ENCODE measurements at regions not wholly inside any gene's neighbourhood (a gene's known extent, or its start where the extent isn't known, plus 50 kb on each side); places are given as distances from the start of the nearest gene placed in this dataset.

DNA sequence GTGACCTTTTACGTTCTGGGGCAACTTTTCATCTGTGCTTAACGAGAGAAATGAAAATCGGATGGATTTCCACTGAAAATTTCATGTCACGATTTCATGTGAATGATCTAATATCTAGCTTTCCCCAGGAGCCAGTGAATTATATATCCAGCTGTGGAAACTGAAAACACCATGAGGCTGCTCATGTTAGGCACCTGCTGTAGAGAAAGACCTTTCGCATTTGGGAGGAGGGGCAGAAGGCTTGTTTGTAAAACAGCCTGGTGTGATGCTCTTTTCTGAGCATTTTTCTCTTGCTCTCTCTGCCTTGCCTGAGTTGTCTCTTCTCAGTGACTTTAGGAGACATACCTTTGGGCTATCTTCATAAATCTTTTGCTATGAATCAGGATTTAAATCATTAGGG, 84.6 kb upstream of the CYP1B1 start:
- no peak overlapping the region for H3K23ac ChIP-seq (ENCODE audit: low read depth, low read length, poor library complexity)
- no peak overlapping the region for H3K27ac ChIP-seq (replicated peaks; ENCODE audit: low read length)
- no peak overlapping the region for H4K8ac ChIP-seq (ENCODE audit: low read depth, low read length)
- H2BK5ac ChIP-seq (ENCODE audit: low read length), result no peak overlapping the region
- WGBS, 2 donors (ENCODE audit: extremely low coverage in 2 of 2, insufficient read length in 2 of 2, insufficient replicate concordance in 1 of 2), result no CpG with 5 or more reads among the region's 5 CpGs
- H3K9me3 ChIP-seq (replicated peaks in 1 of 2; ENCODE audit: control insufficient read depth in 2 of 2, insufficient read depth in 1 of 2, low read depth in 1 of 2, low read length in 2 of 2), result no peaks in the 10 kb centered on the region
- H3K4ac ChIP-seq (ENCODE audit: low read length), result no peak overlapping the region
- H3K79me1 ChIP-seq (ENCODE audit: low read depth, low read length), result no peaks in the 10 kb centered on the region
- H3K4me1 ChIP-seq (ENCODE audit: control insufficient read depth in 2 of 2, insufficient read depth in 1 of 2, low read depth in 1 of 2, low read length in 2 of 2), result peaks cover 0 to 4% of the 10 kb centered on the region in 2 donors
- H3K4me3 ChIP-seq (ENCODE audit: low read length in 2 of 2), result no peak overlapping the region
- no peak overlapping the region for H3K18ac ChIP-seq (ENCODE audit: low read length)
- no peak for DNase-seq (ENCODE audit: low spot score)
- H2BK12ac ChIP-seq (ENCODE audit: low read length), result no peak overlapping the region
- H4K91ac ChIP-seq (ENCODE audit: low read depth, low read length, poor library complexity), result no peak overlapping the region
- no peak overlapping the region for H2AFZ ChIP-seq (ENCODE audit: low read length)
- no peaks in the 10 kb centered on the region for H3K27me3 ChIP-seq (ENCODE audit: control insufficient read depth in 3 of 3, insufficient read depth in 3 of 3, low read depth in 1 of 3, low read length in 3 of 3)
- H2BK120ac ChIP-seq (ENCODE audit: low read depth, low read length), result no peak overlapping the region
- no peaks in the 10 kb centered on the region for H3K36me3 ChIP-seq (replicated peaks in 1 of 2; ENCODE audit: control insufficient read depth in 2 of 2, insufficient read depth in 2 of 2, low read length in 2 of 2)
- no peak overlapping the region for H3K4me2 ChIP-seq (ENCODE audit: insufficient read depth, low read length, poor library complexity, severe bottlenecking)
- no peak overlapping the region for H3K14ac ChIP-seq (ENCODE audit: low read length)
- H3K9ac ChIP-seq (ENCODE audit: low read depth, low read length, poor library complexity), result no peak overlapping the region
- no peak overlapping the region for H2AK5ac ChIP-seq (ENCODE audit: low read depth, low read length)
- H2BK15ac ChIP-seq (ENCODE audit: low read length), result no peak overlapping the region

GRCh38 chr2:38159597-38159996, 83.6 kb upstream of the CYP1B1 start:
- no peak overlapping the region for H3K18ac ChIP-seq (ENCODE audit: low read length)
- H3K4me2 ChIP-seq (ENCODE audit: insufficient read depth, low read length, poor library complexity, severe bottlenecking), result no peak overlapping the region
- no peak overlapping the region for H3K4me3 ChIP-seq (ENCODE audit: low read length in 2 of 2)
- H3K27me3 ChIP-seq (ENCODE audit: control insufficient read depth in 3 of 3, insufficient read depth in 3 of 3, low read depth in 1 of 3, low read length in 3 of 3), result no peaks in the 10 kb centered on the region
- H3K36me3 ChIP-seq (replicated peaks in 1 of 2; ENCODE audit: control insufficient read depth in 2 of 2, insufficient read depth in 2 of 2, low read length in 2 of 2), result no peaks in the 10 kb centered on the region
- WGBS, 2 donors (ENCODE audit: extremely low coverage in 2 of 2, insufficient read length in 2 of 2, insufficient replicate concordance in 1 of 2), result no CpG with 5 or more reads among the region's 3 CpGs
- no peak overlapping the region for H2BK12ac ChIP-seq (ENCODE audit: low read length)
- H2AK5ac ChIP-seq (ENCODE audit: low read depth, low read length), result no peak overlapping the region
- no peak overlapping the region for H3K4ac ChIP-seq (ENCODE audit: low read length)
- H3K14ac ChIP-seq (ENCODE audit: low read length), result no peak overlapping the region
- no peaks in the 10 kb centered on the region for H3K4me1 ChIP-seq (ENCODE audit: control insufficient read depth in 2 of 2, insufficient read depth in 1 of 2, low read depth in 1 of 2, low read length in 2 of 2)
- no peak overlapping the region for H4K8ac ChIP-seq (ENCODE audit: low read depth, low read length)
- H3K23ac ChIP-seq (ENCODE audit: low read depth, low read length, poor library complexity), result no peak overlapping the region
- no peak overlapping the region for H2BK120ac ChIP-seq (ENCODE audit: low read depth, low read length)
- H3K9me3 ChIP-seq (replicated peaks in 1 of 2; ENCODE audit: control insufficient read depth in 2 of 2, insufficient read depth in 1 of 2, low read depth in 1 of 2, low read length in 2 of 2), result no peaks in the 10 kb centered on the region
- no peaks in the 10 kb centered on the region for H3K79me1 ChIP-seq (ENCODE audit: low read depth, low read length)
- no peak overlapping the region for H3K9ac ChIP-seq (ENCODE audit: low read depth, low read length, poor library complexity)
- H2BK5ac ChIP-seq (ENCODE audit: low read length), result no peak overlapping the region
- H4K91ac ChIP-seq (ENCODE audit: low read depth, low read length, poor library complexity), result no peak overlapping the region
- H2AFZ ChIP-seq (ENCODE audit: low read length), result no peak overlapping the region
- H2BK15ac ChIP-seq (ENCODE audit: low read length), result no peak overlapping the region
- no peak overlapping the region for H3K27ac ChIP-seq (replicated peaks; ENCODE audit: low read length)
- no peak for DNase-seq (ENCODE audit: low spot score)

- Histone ChIP-seq H3K4me1 (ENCODE audit: control insufficient read depth in 2 of 2, insufficient read depth in 1 of 2, low read depth in 1 of 2, low read length in 2 of 2) (no peaks in the 10 kb centered on the region), H2BK5ac (ENCODE audit: low read length) (no peak overlapping the region), H3K4me2 (ENCODE audit: insufficient read depth, low read length, poor library complexity, severe bottlenecking) (no peak overlapping the region), H4K8ac (ENCODE audit: low read depth, low read length) (no peak overlapping the region), H3K23ac (ENCODE audit: low read depth, low read length, poor library complexity) (no peak overlapping the region), H2AFZ (ENCODE audit: low read length) (no peak overlapping the region), H2BK15ac (ENCODE audit: low read length) (no peak overlapping the region), H3K27me3 (ENCODE audit: control insufficient read depth in 3 of 3, insufficient read depth in 3 of 3, low read depth in 1 of 3, low read length in 3 of 3) (no peaks in the 10 kb centered on the region), H2AK5ac (ENCODE audit: low read depth, low read length) (no peak overlapping the region), H2BK12ac (ENCODE audit: low read length) (no peak overlapping the region), H3K9ac (ENCODE audit: low read depth, low read length, poor library complexity) (no peak overlapping the region), H3K79me1 (ENCODE audit: low read depth, low read length) (no peaks in the 10 kb centered on the region), H2BK120ac (ENCODE audit: low read depth, low read length) (no peak overlapping the region), H3K18ac (ENCODE audit: low read length) (no peak overlapping the region), H3K9me3 (replicated peaks in 1 of 2; ENCODE audit: control insufficient read depth in 2 of 2, insufficient read depth in 1 of 2, low read depth in 1 of 2, low read length in 2 of 2) (no peaks in the 10 kb centered on the region), H4K91ac (ENCODE audit: low read depth, low read length, poor library complexity) (no peak overlapping the region), H3K27ac (replicated peaks; ENCODE audit: low read length) (no peak overlapping the region), H3K36me3 (replicated peaks in 1 of 2; ENCODE audit: control insufficient read depth in 2 of 2, insufficient read depth in 2 of 2, low read length in 2 of 2) (no peaks in the 10 kb centered on the region), H3K4ac (ENCODE audit: low read length) (no peak overlapping the region), H3K14ac (ENCODE audit: low read length) (no peak overlapping the region), H3K4me3 (ENCODE audit: low read length in 2 of 2) (no peak overlapping the region)
- DNase-seq (ENCODE audit: low spot score), result no peak
- no CpG with 5 or more reads among the region's 6 CpGs for WGBS, 2 donors (ENCODE audit: extremely low coverage in 2 of 2, insufficient read length in 2 of 2, insufficient replicate concordance in 1 of 2)
These were observed 83.2 kb upstream of the CYP1B1 start for GRCh38 chr2:38159191-38159590.

DNA sequence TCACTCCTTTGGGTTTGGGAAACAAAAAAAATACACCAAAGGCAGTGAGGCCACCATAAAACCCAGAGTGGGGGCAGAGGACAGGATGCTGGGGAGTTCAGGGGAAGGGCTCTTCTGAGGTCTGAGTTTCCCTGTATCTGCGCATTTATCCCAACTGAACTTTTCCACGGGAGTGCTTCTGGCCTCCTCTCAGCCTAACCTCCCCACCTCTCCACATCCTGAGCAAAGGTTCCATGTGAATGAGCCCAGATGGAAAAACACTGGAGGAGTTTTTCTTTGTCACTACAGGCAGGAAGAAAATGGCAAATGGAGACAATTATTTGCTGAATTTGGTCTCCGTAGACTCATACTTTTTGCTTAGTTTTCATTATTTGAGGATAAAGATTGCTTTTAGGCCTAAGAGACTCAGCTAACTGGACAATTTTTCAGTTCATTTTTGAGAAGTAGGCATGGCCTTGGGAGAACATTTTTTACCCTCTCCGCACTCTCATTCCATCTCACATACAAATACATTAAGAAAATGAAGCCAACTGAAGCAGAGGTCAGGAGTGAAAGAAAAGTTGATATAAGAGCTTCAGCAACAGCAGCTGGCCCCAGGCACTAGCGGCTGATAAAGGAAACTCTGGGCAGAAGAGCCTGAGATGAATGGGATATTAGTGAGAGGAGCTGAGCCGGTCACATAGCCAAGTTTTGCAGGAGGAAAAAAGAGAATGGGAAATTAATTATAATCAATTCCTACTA, 82.6 kb upstream of the CYP1B1 start:
- Histone ChIP-seq H3K18ac (ENCODE audit: low read length) (no peak overlapping the region), H3K79me1 (ENCODE audit: low read depth, low read length) (no peaks in the 10 kb centered on the region), H3K27me3 (ENCODE audit: control insufficient read depth in 3 of 3, insufficient read depth in 3 of 3, low read depth in 1 of 3, low read length in 3 of 3) (no peaks in the 10 kb centered on the region), H2BK12ac (ENCODE audit: low read length) (no peak overlapping the region), H2AFZ (ENCODE audit: low read length) (no peak overlapping the region), H2BK5ac (ENCODE audit: low read length) (no peak overlapping the region), H3K14ac (ENCODE audit: low read length) (no peak overlapping the region), H4K8ac (ENCODE audit: low read depth, low read length) (no peak overlapping the region), H2AK5ac (ENCODE audit: low read depth, low read length) (no peak overlapping the region), H2BK15ac (ENCODE audit: low read length) (no peak overlapping the region), H3K4me3 (ENCODE audit: low read length in 2 of 2) (no peak overlapping the region), H3K27ac (replicated peaks; ENCODE audit: low read length) (no peak overlapping the region), H3K4me2 (ENCODE audit: insufficient read depth, low read length, poor library complexity, severe bottlenecking) (no peak overlapping the region), H3K4ac (ENCODE audit: low read length) (no peak overlapping the region), H3K9me3 (replicated peaks in 1 of 2; ENCODE audit: control insufficient read depth in 2 of 2, insufficient read depth in 1 of 2, low read depth in 1 of 2, low read length in 2 of 2) (no peaks in the 10 kb centered on the region), H3K23ac (ENCODE audit: low read depth, low read length, poor library complexity) (no peak overlapping the region), H4K91ac (ENCODE audit: low read depth, low read length, poor library complexity) (no peak overlapping the region), H2BK120ac (ENCODE audit: low read depth, low read length) (no peak overlapping the region), H3K36me3 (replicated peaks in 1 of 2; ENCODE audit: control insufficient read depth in 2 of 2, insufficient read depth in 2 of 2, low read length in 2 of 2) (no peaks in the 10 kb centered on the region), H3K4me1 (ENCODE audit: control insufficient read depth in 2 of 2, insufficient read depth in 1 of 2, low read depth in 1 of 2, low read length in 2 of 2) (no peaks in the 10 kb centered on the region), H3K9ac (ENCODE audit: low read depth, low read length, poor library complexity) (no peak overlapping the region)
- DNase-seq (ENCODE audit: low spot score), result no peak
- WGBS, 2 donors (ENCODE audit: extremely low coverage in 2 of 2, insufficient read length in 2 of 2, insufficient replicate concordance in 1 of 2), result no CpG with 5 or more reads among the region's 6 CpGs

Measured in neuronal stem cell (in vitro differentiated cells).